Ramos (cell line): ENCODE measurements at regions not wholly inside any gene's neighbourhood (a gene's known extent, or its start where the extent isn't known, plus 50 kb on each side); places are given as distances from the start of the nearest gene placed in this dataset.
"Not testable (repeated sequence)": the region's sequence is repeated elsewhere in the genome, so short reads cannot be mapped to it uniquely, and the experiment has no call there.

Experiments used
- in situ Hi-C: fragments of 300-500 bp; cut with MboI; formaldehyde crosslinking; loops from one replicate; pipeline ENCODE4 v1.14.3; 2022; ENCODE audit warnings: low sequenced_read_pairs; ENCODE audit not compliant: unreplicated experiment

- in situ Hi-C loops = no loop called here
Observed at GRCh38 chr12:88698471-88698870, 118.2 kb upstream of the KITLG start.

GRCh38 chr12:88693837-88694445, 113.7 kb upstream of the KITLG start:
- in situ Hi-C loops = no loop called here

GRCh38 chr12:88691811-88692210, 111.5 kb upstream of the KITLG start:
- in situ Hi-C loops = no loop called here

- in situ Hi-C loops = no loop called here
Observed at GRCh38 chr12:88684610-88685009, 104.3 kb upstream of the KITLG start.

GRCh38 chr12:88684170-88684569, 103.9 kb upstream of the KITLG start:
- in situ Hi-C loops = no loop called here

GRCh38 chr12:88683628-88684027, 103.4 kb upstream of the KITLG start:
- in situ Hi-C loops = no loop called here

- in situ Hi-C loops = no loop called here
Observed at GRCh38 chr12:88681271-88681670, 101.0 kb upstream of the KITLG start.

- in situ Hi-C loops = no loop called here
Observed at GRCh38 chr12:88677464-88677863, 97.2 kb upstream of the KITLG start.

GRCh38 chr12:88667615-88668014, 87.3 kb upstream of the KITLG start:
- in situ Hi-C loops = not testable (repeated sequence)

- in situ Hi-C loops = no loop called here
Observed at GRCh38 chr12:88665071-88665470, 84.8 kb upstream of the KITLG start.

GRCh38 chr12:88662961-88663360, 82.7 kb upstream of the KITLG start:
- in situ Hi-C loops = no loop called here

- in situ Hi-C loops = no loop called here
Observed at GRCh38 chr12:88662093-88662492, 81.8 kb upstream of the KITLG start.

- in situ Hi-C loops = no loop called here
Observed at GRCh38 chr12:88658009-88658408, 77.7 kb upstream of the KITLG start.

GRCh38 chr12:88650715-88651114, 70.4 kb upstream of the KITLG start:
- in situ Hi-C loops = no loop called here

- in situ Hi-C loops = no loop called here
Observed at GRCh38 chr12:88648625-88649024, 68.4 kb upstream of the KITLG start.

GRCh38 chr12:88646824-88647223, 66.6 kb upstream of the KITLG start:
- in situ Hi-C loops = no loop called here

- in situ Hi-C loops = no loop called here
Observed at GRCh38 chr12:88645816-88646215, 65.5 kb upstream of the KITLG start.

- in situ Hi-C loops = no loop called here
Observed at GRCh38 chr12:88644946-88645702, 64.9 kb upstream of the KITLG start.

- in situ Hi-C loops = no loop called here
Observed at GRCh38 chr12:88643685-88644084, 63.4 kb upstream of the KITLG start.

- in situ Hi-C loops = no loop called here
Observed at GRCh38 chr12:88642675-88643431, 62.6 kb upstream of the KITLG start.
